Neutrophil (primary cell): ENCODE measurements at regions not wholly inside any gene's neighbourhood (a gene's known extent, or its start where the extent isn't known, plus 50 kb on each side); places are given as distances from the start of the nearest gene placed in this dataset.

ENCODE experiments used
- H3K27ac ChIP-seq: fragments of 200-600 bp; sonication (generic); 2 replicates; pipeline ENCODE4 v1.5.1; 2016; ENCODE audit warnings: mild to moderate bottlenecking, moderate library complexity
- H3K27me3 ChIP-seq: fragments of 200-600 bp; sonication (generic); 2 replicates; pipeline ENCODE4 v1.6.0; 2016; ENCODE audit warnings: mild to moderate bottlenecking
- H3K36me3 ChIP-seq: fragments of 200-600 bp; sonication (generic); 2 replicates; pipeline ENCODE4 v1.5.1; 2017
- H3K4me1 ChIP-seq, 2 experiments: fragments of 200-600 bp in 1 of 2; sonication (generic) in 1 of 2; 1 replicate in 1 of 2; 2 replicates in 1 of 2; pipeline versions ENCODE4 v1.5.1 to v1.6.1; 2013 to 2016; ENCODE audit warnings: low read depth in 1 of 2, low read length in 1 of 2, mild to moderate bottlenecking in 1 of 2, moderate library complexity in 1 of 2; ENCODE audit not compliant: control insufficient read depth in 1 of 2, insufficient read depth in 1 of 2
- H3K4me3 ChIP-seq, 2 experiments: fragments of 200-600 bp in 1 of 2; sonication (generic) in 1 of 2; 1 replicate in 1 of 2; 2 replicates in 1 of 2; pipeline ENCODE4 v1.5.1; 2013 to 2016; ENCODE audit warnings: low read depth in 1 of 2, low read length in 1 of 2, mild to moderate bottlenecking in 1 of 2, moderate library complexity in 1 of 2
- H3K9me3 ChIP-seq: fragments of 200-600 bp; sonication (generic); 2 replicates; pipeline ENCODE4 v1.5.1; 2016
- TF ChIP-seq, protein P1 (sequence below): fragments of 200-600 bp; sonication (generic); IDR thresholded peaks from 2 replicates; pipeline ENCODE4 v1.5.1; 2016; ENCODE audit warnings: antibody characterized with exemption

DNA sequence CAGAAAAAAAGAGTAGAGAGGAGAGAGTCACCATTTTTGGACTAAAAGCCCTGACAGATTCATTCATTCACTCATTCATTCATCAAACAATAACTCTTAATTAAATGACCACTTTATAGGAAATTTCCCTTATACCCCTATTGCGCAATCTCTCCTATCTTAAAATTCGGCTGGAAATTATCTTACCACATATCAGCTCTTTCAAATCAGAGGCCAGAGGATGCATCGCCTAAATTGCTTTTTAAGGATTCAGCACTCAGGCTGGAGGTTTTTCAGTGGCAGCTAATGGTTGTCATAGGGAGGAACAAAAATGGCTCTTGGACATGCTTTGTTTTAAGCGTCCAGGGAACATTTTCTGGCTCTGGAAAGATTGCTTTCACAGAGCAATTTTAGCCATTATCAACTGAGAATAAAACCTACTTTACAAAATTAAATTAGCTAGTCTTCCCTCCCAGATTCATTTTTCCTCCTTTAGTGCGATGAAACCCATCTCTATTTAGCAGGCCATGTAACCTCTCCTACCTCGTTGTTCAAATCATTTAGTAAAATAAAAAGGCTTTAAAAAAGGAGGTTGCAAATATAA lies 115.2 kb downstream of the OLFM4 start:
- Histone ChIP-seq H3K4me3 (no peak overlapping the region), H3K27me3 (no peaks in the 10 kb centered on the region), H3K36me3 (no peaks in the 10 kb centered on the region), H3K4me1 (peaks cover under 1 to 8% of the 10 kb centered on the region in 2 experiments), H3K27ac (no peak overlapping the region), H3K9me3 (no peaks in the 10 kb centered on the region)
- TF ChIP-seq, protein P1, sequence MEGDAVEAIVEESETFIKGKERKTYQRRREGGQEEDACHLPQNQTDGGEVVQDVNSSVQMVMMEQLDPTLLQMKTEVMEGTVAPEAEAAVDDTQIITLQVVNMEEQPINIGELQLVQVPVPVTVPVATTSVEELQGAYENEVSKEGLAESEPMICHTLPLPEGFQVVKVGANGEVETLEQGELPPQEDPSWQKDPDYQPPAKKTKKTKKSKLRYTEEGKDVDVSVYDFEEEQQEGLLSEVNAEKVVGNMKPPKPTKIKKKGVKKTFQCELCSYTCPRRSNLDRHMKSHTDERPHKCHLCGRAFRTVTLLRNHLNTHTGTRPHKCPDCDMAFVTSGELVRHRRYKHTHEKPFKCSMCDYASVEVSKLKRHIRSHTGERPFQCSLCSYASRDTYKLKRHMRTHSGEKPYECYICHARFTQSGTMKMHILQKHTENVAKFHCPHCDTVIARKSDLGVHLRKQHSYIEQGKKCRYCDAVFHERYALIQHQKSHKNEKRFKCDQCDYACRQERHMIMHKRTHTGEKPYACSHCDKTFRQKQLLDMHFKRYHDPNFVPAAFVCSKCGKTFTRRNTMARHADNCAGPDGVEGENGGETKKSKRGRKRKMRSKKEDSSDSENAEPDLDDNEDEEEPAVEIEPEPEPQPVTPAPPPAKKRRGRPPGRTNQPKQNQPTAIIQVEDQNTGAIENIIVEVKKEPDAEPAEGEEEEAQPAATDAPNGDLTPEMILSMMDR: no peak

GRCh38 chr13:53144826-53145225 lies 116.2 kb downstream of the OLFM4 start:
- H3K27ac ChIP-seq: no peak overlapping the region
- no peaks in the 10 kb centered on the region for H3K27me3 ChIP-seq
- TF ChIP-seq, protein P1: no peak
- H3K4me3 ChIP-seq: no peak overlapping the region
- no peaks in the 10 kb centered on the region for H3K9me3 ChIP-seq
- H3K36me3 ChIP-seq: no peaks in the 10 kb centered on the region
- peaks cover 0 to 8% of the 10 kb centered on the region in 2 experiments for H3K4me1 ChIP-seq

DNA sequence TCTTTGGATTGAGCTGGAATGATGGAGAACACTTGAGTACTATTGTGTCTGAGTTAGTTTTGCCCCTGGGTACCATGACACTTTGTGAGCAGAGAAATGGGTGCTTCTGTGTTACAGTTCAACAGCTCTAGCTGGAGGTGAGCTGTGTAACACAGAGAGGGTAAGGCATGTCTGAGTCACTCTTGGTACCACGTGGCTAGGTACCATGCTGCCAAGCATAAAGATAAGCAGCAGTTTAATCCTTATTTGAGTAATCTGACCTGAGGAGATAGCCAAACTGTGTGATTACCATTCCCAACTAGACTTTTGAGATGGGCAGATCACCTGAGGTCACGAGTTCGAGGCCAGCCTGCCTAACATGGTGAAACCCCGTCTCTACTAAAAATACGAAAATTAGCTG lies 122.0 kb downstream of the OLFM4 start:
- Histone ChIP-seq H3K4me3 (no peak overlapping the region), H3K27me3 (peaks cover 27% of the 10 kb centered on the region), H3K4me1 (peaks cover 10 to 11% of the 10 kb centered on the region in 2 experiments), H3K36me3 (no peaks in the 10 kb centered on the region), H3K27ac (no peak overlapping the region), H3K9me3 (no peaks in the 10 kb centered on the region)
- TF ChIP-seq, protein P1: no peak

DNA sequence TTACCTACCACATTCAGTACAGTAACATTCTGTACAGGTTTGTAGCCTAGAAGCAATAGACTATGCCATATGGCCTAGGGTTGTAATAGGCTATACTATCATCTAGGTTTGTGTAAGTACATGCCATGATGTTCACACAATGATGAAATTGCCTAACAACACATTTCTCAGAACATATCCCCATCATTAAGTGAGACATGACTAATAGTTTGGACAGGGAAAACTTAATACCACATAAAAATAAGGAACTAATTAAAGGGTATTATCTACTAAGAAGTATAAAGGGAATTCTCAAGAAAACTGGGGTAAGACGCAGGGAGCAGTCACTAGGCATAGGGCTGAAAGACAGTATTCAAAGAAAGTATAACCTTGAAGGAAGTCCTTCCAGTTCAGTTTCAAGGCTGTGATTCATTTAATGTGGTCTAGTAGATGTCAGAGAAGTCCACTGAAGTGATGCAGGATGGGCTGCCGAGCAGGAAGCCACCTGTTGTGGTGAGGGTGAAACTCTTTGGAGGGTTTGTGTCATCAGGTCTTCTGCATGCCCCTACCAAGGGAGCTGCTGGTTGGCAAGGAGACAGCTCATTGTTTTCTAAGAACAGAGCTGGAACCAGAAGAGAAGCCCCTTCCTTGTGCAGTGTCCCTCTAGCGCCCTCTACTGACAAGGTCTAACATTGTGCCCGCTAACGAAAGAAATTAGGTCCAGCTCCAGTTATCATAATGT lies 122.9 kb downstream of the OLFM4 start:
- H3K4me1 ChIP-seq: peaks cover 10 to 11% of the 10 kb centered on the region in 2 experiments
- H3K4me3 ChIP-seq: no peak overlapping the region
- H3K9me3 ChIP-seq: no peaks in the 10 kb centered on the region
- TF ChIP-seq, protein P1: peak; percentile 58
- no peaks in the 10 kb centered on the region for H3K36me3 ChIP-seq
- H3K27me3 ChIP-seq: peaks cover 37% of the 10 kb centered on the region
- H3K27ac ChIP-seq: no peak overlapping the region

- Histone ChIP-seq H3K4me3 (no peak overlapping the region), H3K4me1 (peaks cover 10 to 11% of the 10 kb centered on the region in 2 experiments), H3K36me3 (no peaks in the 10 kb centered on the region), H3K9me3 (no peaks in the 10 kb centered on the region), H3K27ac (no peak overlapping the region), H3K27me3 (peaks cover 42% of the 10 kb centered on the region)
- TF ChIP-seq, protein P1: no peak
Observed at GRCh38 chr13:53152057-53152421, 123.4 kb downstream of the OLFM4 start.
